NCI-H69 (cell line): ENCODE measurements at regions not wholly inside any gene's neighbourhood (a gene's known extent, or its start where the extent isn't known, plus 50 kb on each side); places are given as distances from the start of the nearest gene placed in this dataset.
A peak's percentile ranks its signal among the peaks of the same experiment; 100 is the strongest.
"Not testable (repeated sequence)": the region's sequence is repeated elsewhere in the genome, so short reads cannot be mapped to it uniquely, and the experiment has no call there.

ENCODE experiments used
- DNase-seq: peaks from one replicate; lab custom pipeline; 2025; lab: John Stamatoyannopoulos, UW

DNA sequence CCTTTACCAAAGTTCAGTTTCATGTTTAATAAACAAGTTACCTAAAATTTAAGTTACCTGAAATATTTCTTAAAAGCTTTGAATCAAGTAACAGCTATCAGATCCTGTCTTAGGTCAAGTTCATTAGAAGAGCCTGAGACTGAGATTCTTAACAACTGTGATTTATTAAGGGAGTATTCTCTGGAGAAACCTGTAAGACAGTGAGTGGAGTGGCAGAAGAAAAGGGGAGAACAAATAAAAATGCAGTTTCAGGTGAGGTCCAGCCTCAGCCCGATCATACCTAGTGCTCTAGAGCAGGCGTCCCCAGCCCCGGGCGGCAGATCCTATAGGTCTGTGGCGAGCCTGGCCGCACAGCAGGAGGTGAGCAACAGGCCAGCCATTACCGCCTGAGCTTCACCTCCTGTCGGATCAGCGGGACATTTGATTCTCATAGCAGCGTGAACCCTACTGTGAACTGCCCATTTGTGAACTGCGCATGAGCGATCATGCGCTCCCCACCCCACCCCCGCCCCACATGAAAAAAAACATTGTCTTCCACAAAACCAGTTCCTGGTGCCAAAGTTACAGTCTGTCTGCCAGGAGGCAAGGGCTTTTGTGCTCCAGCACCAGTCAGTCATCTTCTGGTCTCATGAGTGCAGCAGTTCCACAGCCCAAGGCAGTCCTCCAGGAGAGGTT is 59.2 kb upstream of the ADGRB3 start:
- peak; percentile 93 for DNase-seq

DNA sequence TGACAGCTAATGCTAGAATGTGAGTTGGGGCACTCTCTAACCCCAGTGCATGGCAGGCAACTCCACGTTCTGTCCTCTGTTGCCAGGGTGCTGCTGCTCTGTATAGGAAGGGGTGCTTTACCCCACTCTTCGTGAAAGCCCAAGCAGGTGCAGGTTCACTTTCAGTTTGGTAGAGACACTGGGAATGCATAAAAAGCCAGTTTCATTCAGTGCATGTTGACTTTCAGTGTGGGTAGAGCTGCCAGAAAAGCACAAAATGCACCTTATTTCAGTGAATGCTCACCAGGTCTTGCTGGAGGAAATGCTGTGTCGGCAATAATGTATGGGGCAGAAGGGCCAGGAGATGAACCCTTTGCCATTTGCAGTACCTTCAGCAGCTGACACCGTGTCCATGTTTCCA is 62.1 kb upstream of the ADGRB3 start:
- DNase-seq = no peak

- peak; percentile 68 for DNase-seq
Measured at GRCh38 chr6:68572525-68572924, 62.6 kb upstream of the ADGRB3 start.

- DNase-seq = peak; percentile 86
Measured at GRCh38 chr6:68559716-68560115, 75.4 kb upstream of the ADGRB3 start.

GRCh38 chr6:68559070-68559469 is 76.0 kb upstream of the ADGRB3 start:
- peak; percentile 82 for DNase-seq

DNA sequence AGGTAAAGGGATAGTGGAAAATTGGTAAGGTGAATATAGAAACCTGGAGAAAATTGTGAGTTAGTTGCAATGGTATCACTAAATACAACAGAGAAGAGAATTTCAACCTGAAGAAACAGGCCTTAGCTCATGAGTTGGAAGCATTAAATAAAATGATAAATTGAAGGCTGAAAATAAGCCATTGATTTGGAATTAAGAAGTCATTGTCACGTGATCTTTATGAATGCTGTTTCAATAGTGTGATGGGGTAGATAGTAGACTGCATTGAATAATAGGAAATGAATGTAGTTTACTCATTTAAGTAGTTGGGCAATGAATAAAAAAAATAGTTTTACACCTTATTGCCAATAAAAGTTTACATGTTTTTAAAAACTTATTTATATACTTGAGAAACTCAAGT is 88.5 kb upstream of the ADGRB3 start:
- no peak for DNase-seq

GRCh38 chr6:68544450-68544849 is 90.6 kb upstream of the ADGRB3 start:
- DNase-seq = no peak

DNA sequence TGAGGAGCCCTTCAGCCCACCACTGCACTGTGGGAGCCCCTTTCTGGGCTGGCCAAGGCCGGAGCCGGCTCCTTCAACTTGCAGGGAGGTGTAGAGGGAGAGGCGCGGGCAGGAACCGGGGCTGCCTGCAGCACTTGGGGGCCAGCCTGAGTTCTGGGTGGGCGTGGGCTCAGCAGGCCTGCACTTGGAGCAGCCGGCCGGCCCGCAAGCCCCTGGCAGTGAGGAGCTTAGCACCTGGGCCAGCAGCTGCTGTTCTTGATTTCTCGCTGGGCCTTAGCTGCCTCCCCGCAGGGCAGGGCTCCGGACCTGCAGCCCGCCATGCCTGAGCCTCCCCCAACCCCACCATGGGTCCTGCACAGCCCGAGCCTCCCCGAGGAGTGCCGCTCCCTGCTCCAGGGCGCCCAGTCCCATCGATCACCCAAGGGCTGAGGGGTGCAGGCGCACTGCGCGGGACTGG is 101.7 kb upstream of the ADGRB3 start:
- no peak for DNase-seq

DNA sequence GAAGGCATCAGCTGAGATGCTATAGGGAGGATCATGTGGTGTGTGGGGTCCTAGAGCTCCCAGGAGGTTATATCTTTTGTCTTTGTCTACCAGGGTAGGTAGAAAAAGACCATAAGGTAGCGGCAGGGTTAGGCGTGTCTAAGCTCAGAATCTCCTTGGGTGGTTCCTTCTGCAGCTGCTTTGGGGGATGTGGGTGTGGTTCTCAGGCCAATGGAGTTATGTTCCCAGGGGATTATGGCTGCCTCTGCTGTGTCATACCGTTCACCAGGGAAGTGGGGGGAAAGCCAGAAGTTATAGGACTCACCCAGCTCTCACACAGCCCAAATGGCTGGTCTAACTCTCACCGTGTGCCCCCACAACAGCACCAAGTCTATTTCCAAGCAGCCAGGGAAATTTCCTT is 107.4 kb upstream of the ADGRB3 start:
- no peak for DNase-seq

- no peak for DNase-seq
Measured at GRCh38 chr6:68506911-68507310, 128.2 kb upstream of the ADGRB3 start.

- DNase-seq = no peak
Measured at GRCh38 chr6:68502946-68503345, 132.1 kb upstream of the ADGRB3 start.

DNA sequence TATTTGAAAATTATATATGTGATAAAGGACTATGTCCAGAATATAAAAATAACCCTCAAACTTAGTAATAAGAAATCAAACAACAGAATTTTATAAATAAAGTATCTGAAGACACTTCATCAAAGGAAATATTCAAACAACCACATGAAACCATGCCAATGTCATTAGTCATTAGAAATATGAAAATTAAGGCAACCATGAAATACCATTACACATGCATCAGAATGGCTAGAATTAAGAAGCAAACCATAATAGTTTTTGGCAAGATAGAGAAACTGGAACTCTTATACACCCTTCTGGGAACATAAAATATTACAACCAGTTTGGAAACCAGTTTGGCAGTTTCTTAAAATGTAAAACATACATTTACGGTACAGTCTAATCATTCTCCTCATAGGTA is 137.2 kb upstream of the ADGRB3 start:
- no peak for DNase-seq

DNA sequence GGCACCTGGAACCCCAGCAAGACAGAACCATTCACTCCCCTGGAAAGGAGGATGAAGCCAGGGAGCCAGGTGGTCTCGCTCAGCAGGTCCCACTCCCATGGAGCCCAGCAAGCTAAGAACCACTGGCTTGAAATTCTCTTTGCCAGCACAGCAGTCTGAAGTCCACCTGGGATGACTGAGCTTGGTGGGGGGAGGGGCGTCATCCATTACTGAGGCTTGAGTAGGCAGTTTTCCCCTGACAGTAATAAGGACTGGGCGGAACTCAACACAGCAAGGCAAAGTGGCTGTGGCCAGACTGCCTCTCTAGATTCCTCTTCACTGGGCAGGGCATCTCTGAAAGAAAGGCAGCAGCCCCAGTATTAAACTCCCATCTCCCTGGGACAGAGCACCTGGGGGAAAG is 140.2 kb upstream of the ADGRB3 start:
- not testable (repeated sequence) for DNase-seq

DNA sequence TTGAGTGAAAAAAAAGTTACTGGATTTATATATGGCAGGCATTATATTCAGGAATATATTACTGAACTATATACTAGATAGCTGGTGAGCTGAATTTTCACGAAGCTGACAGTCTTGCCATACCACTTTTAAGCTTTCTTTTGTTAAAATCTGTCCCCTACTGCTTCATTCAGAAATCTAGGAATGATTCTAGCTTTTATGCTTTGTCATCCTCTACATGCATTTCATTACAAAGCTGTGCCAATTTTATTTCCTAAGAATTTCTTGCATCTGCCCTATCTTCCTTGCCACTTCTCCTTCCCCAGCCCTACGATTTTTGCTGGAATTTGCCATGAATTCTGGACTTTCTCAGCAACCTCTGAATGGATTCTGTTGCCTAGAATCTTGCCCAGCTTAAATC is 158.5 kb upstream of the ADGRB3 start:
- DNase-seq = no peak

- peak; percentile 5 for DNase-seq
Measured at GRCh38 chr6:68473433-68474210, 161.5 kb upstream of the ADGRB3 start.

DNA sequence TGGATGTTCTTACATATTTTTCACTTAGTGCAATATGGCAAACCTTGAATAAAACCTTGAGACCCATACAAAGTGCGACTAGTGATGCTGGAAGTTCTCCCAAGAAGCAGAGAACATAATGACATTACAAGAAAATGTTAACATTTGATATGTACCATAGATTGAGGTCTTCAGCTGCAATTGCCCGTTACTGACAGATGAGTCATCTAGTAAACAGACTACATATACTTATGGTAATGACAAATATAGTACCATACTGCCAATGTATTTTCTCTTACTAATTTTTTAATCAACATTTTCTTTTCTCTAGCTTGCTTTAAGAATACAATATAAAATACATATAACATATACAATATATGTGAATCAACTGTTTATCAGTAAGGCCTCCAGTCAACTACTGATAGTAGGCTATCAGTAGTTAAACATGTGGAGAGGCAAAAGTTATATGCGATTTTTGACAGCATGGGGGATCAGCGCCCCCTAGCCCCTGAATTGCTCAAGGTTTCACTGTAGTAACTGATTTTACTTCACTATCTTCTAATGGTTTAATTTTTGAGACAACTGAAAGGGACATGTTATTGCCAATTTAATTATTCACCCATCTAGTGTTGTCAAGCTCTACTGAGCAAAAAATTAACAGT is 166.7 kb upstream of the ADGRB3 start:
- DNase-seq = peak; percentile 6

- no peak for DNase-seq
Measured at GRCh38 chr6:68458447-68458846, 176.6 kb upstream of the ADGRB3 start.

GRCh38 chr6:68447112-68447511 is 188.0 kb upstream of the ADGRB3 start:
- DNase-seq = no peak

- no peak for DNase-seq
Measured at GRCh38 chr6:68445926-68446325, 189.2 kb upstream of the ADGRB3 start.

GRCh38 chr6:68443704-68444103 is 191.4 kb upstream of the ADGRB3 start:
- no peak for DNase-seq

DNA sequence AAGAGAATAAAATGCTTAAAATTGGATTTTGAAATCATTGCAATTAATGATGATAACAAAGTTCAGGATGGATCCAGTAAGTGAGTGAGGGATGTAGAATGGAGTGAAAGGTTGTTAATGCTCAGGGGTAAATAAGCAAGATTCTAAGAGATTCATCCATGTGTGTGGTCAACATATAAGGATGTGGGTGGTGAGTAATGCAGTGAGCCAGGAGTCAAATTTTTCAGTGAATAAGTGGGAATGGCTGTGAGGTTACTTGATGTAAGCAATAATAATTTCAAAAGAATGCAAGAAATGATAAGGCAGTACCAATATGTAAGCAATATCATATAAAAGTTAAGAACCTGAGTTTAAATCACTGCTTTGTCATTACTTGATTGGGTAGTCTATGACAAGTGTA is 207.5 kb upstream of the ADGRB3 start:
- DNase-seq = no peak

DNA sequence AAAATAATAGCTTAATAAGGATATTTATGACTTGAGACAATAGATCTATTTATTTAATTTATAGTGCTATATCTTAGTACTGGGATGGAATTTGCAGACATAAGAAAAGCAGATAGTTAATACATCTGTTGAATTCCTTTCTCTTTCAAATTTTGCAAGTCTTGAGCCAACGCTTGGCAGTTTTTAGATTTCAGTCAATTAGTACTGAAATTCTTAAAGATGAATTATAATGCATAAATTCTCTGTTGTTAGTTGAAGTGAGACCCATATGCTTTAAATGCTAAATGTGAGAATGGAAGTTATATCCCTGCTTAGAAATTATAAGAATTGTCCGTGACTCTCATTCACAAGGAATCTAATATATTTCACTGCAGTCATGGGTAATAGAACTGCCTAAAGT is 225.1 kb upstream of the ADGRB3 start:
- DNase-seq = no peak

GRCh38 chr6:68400396-68400795 is 234.7 kb upstream of the ADGRB3 start:
- no peak for DNase-seq
